Right lobe of liver (tissue), 6 donors: ENCODE measurements at regions not wholly inside any gene's neighbourhood (a gene's known extent, or its start where the extent isn't known, plus 50 kb on each side); places are given as distances from the start of the nearest gene placed in this dataset.

Source experiments
- ATAC-seq, 4 donors: fragments of 200-7000 bp; cut with Tn5 transposase; one replicate each; pipeline ENCODE4 v1.9.1; 2020; ENCODE audit warnings: mild to moderate bottlenecking in 4 of 4, moderate library complexity in 4 of 4
- DNase-seq, 3 donors: peaks; one replicate each; pipeline ENCODE4 v3.0.0-alpha.2; 2020
- H3K27ac ChIP-seq, 3 donors: fragments of 200-600 bp; one replicate each; pipeline ENCODE4 v1.8.0; 2022
- H3K27me3 ChIP-seq, 2 donors: fragments of 200-600 bp; one replicate each; pipeline ENCODE4 v1.8.0; 2022
- H3K36me3 ChIP-seq, 4 donors: fragments of 200-600 bp; sonication (generic) in 1 of 4; one replicate each; pipeline versions ENCODE4 v1.5.1 to v1.8.0; 2017 to 2022; ENCODE audit warnings: control low read depth in 1 of 4
- H3K4me1 ChIP-seq, 4 donors: fragments of 200-600 bp; sonication (generic) in 1 of 4; one replicate each; pipeline versions ENCODE4 v1.5.1 to v1.8.0; 2017 to 2022; ENCODE audit warnings: control low read depth in 1 of 4
- H3K4me3 ChIP-seq, 3 donors: fragments of 200-600 bp; one replicate each; pipeline ENCODE4 v1.8.0; 2022
- H3K9me3 ChIP-seq, 4 donors: fragments of 200-600 bp; sonication (generic) in 1 of 4; one replicate each; pipeline versions ENCODE4 v1.5.1 to v1.8.0; 2017 to 2022; ENCODE audit warnings: control low read depth in 1 of 4
- POLR2A ChIP-seq: fragments of 450-650 bp; IDR thresholded peaks from one replicate; pipeline ENCODE4 v1.6.1; 2017; ENCODE audit warnings: antibody characterized with exemption, mild to moderate bottlenecking
- WGBS: methylation state at CpG from one replicate; pipeline ENCODE4 v1.1.6; 2018; ENCODE audit warnings: low coverage, low lambda C conversion rate; ENCODE audit not compliant: insufficient coverage; ENCODE audit errors: missing lambda C conversion rate; 5-methylcytosine and 5-hydroxymethylcytosine counted together
- intact Hi-C, 2 donors: fragments of 100-400 bp; cut with DNase I; formaldehyde crosslinking; loops; one replicate each; pipeline versions ENCODE4 v1.11.2 to v1.14.1; 2022
- TF ChIP-seq, protein P1 (sequence below), 4 donors: fragments of 200-600 bp in 3 of 4; fragments of 450-650 bp in 1 of 4; IDR thresholded peaks; one replicate each; pipeline versions ENCODE4 v1.5.1 to v1.8.0; 2016 to 2022; ENCODE audit warnings: antibody characterized with exemption in 4 of 4, mild to moderate bottlenecking in 2 of 4
- donor health status: DM: no; HTN: yes; CAD: no.
- donor health status: DM: no; HTN: no; CAD: no.
- donor health status: DM: no; HTN: no; CAD: no.
- donor health status: DM: no; HTN: yes; CAD: no.
- donor health status: DM: no; HTN: yes; CAD: no.

DNA sequence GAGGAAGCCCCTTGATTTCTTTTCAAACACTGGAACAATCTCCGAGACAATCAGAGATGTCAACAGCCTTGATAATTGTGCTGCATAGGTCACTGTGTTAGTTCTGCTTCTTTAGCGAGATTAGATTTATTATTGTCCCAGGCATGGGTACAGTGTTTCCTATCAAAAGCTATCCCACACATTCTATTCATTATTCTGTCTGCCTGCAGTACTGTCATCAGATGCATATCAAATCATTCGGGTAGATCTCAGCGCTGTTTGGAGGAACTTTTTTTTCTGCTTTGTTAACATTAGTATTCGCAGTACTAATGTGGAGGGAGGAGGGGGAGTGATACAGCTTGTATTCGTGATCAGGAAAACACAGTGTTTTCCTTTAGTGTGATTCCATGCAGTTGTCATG is 208.0 kb downstream of the C11orf91 start:
- no peak for TF ChIP-seq POLR2A
- TF ChIP-seq, protein P1, sequence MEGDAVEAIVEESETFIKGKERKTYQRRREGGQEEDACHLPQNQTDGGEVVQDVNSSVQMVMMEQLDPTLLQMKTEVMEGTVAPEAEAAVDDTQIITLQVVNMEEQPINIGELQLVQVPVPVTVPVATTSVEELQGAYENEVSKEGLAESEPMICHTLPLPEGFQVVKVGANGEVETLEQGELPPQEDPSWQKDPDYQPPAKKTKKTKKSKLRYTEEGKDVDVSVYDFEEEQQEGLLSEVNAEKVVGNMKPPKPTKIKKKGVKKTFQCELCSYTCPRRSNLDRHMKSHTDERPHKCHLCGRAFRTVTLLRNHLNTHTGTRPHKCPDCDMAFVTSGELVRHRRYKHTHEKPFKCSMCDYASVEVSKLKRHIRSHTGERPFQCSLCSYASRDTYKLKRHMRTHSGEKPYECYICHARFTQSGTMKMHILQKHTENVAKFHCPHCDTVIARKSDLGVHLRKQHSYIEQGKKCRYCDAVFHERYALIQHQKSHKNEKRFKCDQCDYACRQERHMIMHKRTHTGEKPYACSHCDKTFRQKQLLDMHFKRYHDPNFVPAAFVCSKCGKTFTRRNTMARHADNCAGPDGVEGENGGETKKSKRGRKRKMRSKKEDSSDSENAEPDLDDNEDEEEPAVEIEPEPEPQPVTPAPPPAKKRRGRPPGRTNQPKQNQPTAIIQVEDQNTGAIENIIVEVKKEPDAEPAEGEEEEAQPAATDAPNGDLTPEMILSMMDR (IDR thresholded peaks at IDR 0.05): no peak
- ATAC-seq (no peak), DNase-seq (no peak)
- Histone ChIP-seq H3K27ac (no peak overlapping the region), H3K4me1 (no peaks in the 10 kb centered on the region), H3K9me3 (no peaks in the 10 kb centered on the region), H3K27me3 (no peaks in the 10 kb centered on the region), H3K36me3 (no peaks in the 10 kb centered on the region), H3K4me3 (no peak overlapping the region)
- intact Hi-C loops: no loop called here
- 36% methylated on average over 6 of the region's 6 CpGs for WGBS

DNA sequence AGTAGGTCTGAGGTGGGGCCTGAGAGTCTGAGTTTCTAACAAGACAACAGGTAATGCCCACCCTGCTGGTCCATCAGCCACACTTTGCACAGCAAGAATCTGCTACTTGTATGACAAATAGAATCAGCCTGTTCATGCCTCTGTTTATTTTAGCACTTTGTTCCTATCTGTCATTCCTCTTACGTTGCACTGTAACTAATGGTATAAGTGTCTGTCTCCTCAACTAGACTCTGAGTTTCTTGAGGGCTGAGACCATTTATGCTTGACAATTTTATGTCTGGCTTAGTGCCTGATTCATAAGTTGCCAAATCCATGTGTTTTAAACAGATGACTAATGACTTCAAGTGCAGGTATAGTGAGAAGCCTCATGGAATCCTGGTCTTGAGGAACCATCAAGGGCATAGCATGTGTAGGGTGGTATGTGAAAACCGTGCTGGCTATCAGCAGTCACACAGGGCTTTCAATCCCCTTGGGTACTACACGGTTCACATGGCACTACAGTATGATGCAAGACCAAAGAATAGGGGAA is 209.7 kb downstream of the C11orf91 start:
- no peaks in the 10 kb centered on the region for H3K27me3 ChIP-seq
- no peaks in the 10 kb centered on the region for H3K9me3 ChIP-seq
- no peak overlapping the region for H3K4me3 ChIP-seq
- DNase-seq (no peak), ATAC-seq (no peak)
- WGBS: 36% methylated on average over 3 of the region's 3 CpGs
- H3K4me1 ChIP-seq: no peaks in the 10 kb centered on the region
- intact Hi-C loops: no loop called here
- no peak overlapping the region for H3K27ac ChIP-seq
- no peak for TF ChIP-seq POLR2A
- TF ChIP-seq, protein P1 (IDR thresholded peaks at IDR 0.05): no peak
- H3K36me3 ChIP-seq: no peaks in the 10 kb centered on the region

DNA sequence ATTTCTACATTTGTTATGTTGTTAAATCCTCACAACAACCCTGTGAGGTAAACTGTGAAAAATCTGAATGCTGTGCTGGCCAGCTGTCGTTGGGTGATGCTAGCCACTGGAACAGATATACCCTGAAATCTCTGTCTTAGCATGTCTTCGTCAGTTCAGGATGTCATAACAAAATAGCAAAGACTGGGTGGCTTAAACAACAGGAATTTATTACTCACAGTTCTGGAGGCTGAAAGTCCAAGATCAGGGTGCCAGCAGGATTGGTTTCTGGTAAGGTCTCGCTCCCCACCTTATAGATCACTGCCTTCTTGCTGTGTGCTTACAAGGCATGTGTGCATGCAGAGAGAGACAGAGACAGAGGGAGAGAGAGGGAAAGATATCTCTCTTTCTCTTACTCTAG is 211.7 kb downstream of the C11orf91 start:
- TF ChIP-seq, protein P1 (IDR thresholded peaks at IDR 0.05): no peak
- TF ChIP-seq POLR2A: no peak
- 50% methylated on average over 3 of the region's 3 CpGs for WGBS
- no peak overlapping the region for H3K4me3 ChIP-seq
- H3K36me3 ChIP-seq: no peaks in the 10 kb centered on the region
- ATAC-seq (no peak), DNase-seq (no peak)
- no peaks in the 10 kb centered on the region for H3K27me3 ChIP-seq
- H3K4me1 ChIP-seq: no peaks in the 10 kb centered on the region
- H3K9me3 ChIP-seq: no peaks in the 10 kb centered on the region
- intact Hi-C loops: no loop called here
- H3K27ac ChIP-seq: no peak overlapping the region

DNA sequence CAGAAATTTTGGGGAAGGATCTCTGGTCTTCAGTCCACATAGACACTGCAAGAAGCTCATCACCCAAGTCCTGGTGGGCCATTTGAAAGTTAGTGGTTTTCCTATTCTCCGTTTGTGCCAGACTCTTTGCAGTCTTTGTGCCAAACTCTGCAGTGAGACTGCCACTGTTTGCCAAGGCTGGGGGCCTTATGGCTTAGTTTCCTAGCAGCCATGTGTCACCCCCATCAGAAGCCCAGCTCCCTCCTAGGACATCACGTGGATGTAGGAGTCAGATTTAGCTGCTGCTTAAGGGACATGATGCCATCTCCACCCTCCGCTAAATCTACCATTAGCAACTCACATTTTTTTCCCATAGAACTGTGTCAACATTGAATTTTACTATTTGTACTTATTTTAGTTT is 220.0 kb downstream of the C11orf91 start:
- ATAC-seq: no peak
- no peaks in the 10 kb centered on the region for H3K9me3 ChIP-seq
- DNase-seq: no peak
- no peak overlapping the region for H3K27ac ChIP-seq
- TF ChIP-seq, protein P1 (IDR thresholded peaks at IDR 0.05): no peak
- TF ChIP-seq POLR2A: no peak
- intact Hi-C loops: no loop called here
- H3K4me1 ChIP-seq: peaks cover 0 to 10% (median 0%) of the 10 kb centered on the region in 4 donors
- no peak overlapping the region for H3K4me3 ChIP-seq
- no peaks in the 10 kb centered on the region for H3K36me3 ChIP-seq
- H3K27me3 ChIP-seq: no peaks in the 10 kb centered on the region
- 55% methylated on average over 3 of the region's 3 CpGs for WGBS

DNA sequence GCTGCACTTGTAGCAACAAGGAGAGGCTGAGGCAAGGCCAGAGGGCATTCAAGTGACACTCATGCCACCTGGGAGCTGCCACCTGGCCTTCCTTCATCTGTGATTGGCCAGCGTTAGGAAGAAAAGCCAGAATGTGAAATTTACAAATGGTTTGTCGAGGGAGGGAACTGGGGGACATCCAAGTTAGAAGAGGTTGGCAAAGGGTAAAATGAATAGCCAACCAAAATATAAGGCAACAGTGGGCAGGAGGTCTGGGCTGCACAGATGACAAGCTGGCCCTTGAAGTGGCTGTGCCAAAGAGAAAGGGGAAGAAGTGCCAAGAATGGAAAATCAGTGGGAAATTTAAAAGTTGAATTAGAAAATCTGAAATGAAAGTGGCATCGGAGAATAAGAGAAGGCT is 221.4 kb downstream of the C11orf91 start:
- Histone ChIP-seq H3K27ac (no peak overlapping the region), H3K36me3 (no peaks in the 10 kb centered on the region), H3K4me1 (peaks cover 0 to 10% (median 0%) of the 10 kb centered on the region in 4 donors), H3K4me3 (no peak overlapping the region), H3K9me3 (no peaks in the 10 kb centered on the region), H3K27me3 (no peaks in the 10 kb centered on the region)
- WGBS: 76% methylated on average over 2 of the region's 3 CpGs
- intact Hi-C loops: no loop called here
- TF ChIP-seq, protein P1 (IDR thresholded peaks at IDR 0.05): no peak
- TF ChIP-seq POLR2A: no peak
- DNase-seq (no peak), ATAC-seq (no peak)
